Progenitor cell of endocrine pancreas (in vitro differentiated cells): ENCODE measurements at regions not wholly inside any gene's neighbourhood (a gene's known extent, or its start where the extent isn't known, plus 50 kb on each side); places are given as distances from the start of the nearest gene placed in this dataset.

Source experiments
- DNase-seq: peaks from one replicate; pipeline ENCODE4 v3.0.0; 2021; ENCODE audit warnings: low spot score; ENCODE audit not compliant: unreplicated experiment
- H3K27ac Mint-ChIP-seq: 2 replicates; pipeline ENCODE4 v1.8.0; 2021; ENCODE audit warnings: mild to moderate bottlenecking, moderate library complexity, mixed read lengths
- H3K27me3 Mint-ChIP-seq: 2 replicates; pipeline ENCODE4 v1.8.0; 2021; ENCODE audit warnings: mixed read lengths
- H3K36me3 Mint-ChIP-seq: 2 replicates; pipeline ENCODE4 v1.8.0; 2022; ENCODE audit warnings: mixed read lengths; ENCODE audit not compliant: insufficient read depth
- H3K4me1 Mint-ChIP-seq: 2 replicates; pipeline ENCODE4 v1.8.0; 2021; ENCODE audit warnings: low read depth, mixed read lengths
- H3K4me3 Mint-ChIP-seq: 2 replicates; pipeline ENCODE4 v1.8.0; 2021; ENCODE audit warnings: low read depth, mild to moderate bottlenecking, moderate library complexity, mixed read lengths
- H3K9me3 Mint-ChIP-seq: 2 replicates; pipeline ENCODE4 v1.8.0; 2021; ENCODE audit warnings: low read depth, mixed read lengths
- TF ChIP-seq, protein P1 (sequence below): fragments of 200-600 bp; sonication (generic); IDR thresholded peaks from one replicate; pipeline ENCODE4 v1.5.0; 2021; ENCODE audit warnings: antibody characterized with exemption, mild to moderate bottlenecking; ENCODE audit not compliant: unreplicated experiment

DNA sequence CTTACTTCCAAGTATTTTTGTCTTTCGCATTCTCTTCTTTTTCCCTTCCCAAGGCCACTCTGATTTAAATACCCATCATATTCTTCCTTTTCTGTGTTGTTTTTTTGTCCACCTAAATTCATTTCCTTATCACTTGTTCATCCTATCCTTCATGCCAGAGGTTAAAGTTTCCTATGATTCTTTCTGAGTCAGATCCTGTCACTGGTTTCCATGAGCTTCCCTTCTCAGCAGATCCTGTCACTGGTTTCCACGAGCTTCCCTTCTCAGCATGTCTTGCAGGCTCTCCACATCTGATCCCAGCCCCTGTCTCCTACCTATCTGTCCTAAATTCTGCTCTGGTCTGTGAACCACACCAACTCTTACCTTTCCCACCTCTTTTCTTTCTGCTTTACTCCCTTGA, 311.8 kb upstream of the RGS6 start:
- no peak for DNase-seq
- TF ChIP-seq, protein P1, sequence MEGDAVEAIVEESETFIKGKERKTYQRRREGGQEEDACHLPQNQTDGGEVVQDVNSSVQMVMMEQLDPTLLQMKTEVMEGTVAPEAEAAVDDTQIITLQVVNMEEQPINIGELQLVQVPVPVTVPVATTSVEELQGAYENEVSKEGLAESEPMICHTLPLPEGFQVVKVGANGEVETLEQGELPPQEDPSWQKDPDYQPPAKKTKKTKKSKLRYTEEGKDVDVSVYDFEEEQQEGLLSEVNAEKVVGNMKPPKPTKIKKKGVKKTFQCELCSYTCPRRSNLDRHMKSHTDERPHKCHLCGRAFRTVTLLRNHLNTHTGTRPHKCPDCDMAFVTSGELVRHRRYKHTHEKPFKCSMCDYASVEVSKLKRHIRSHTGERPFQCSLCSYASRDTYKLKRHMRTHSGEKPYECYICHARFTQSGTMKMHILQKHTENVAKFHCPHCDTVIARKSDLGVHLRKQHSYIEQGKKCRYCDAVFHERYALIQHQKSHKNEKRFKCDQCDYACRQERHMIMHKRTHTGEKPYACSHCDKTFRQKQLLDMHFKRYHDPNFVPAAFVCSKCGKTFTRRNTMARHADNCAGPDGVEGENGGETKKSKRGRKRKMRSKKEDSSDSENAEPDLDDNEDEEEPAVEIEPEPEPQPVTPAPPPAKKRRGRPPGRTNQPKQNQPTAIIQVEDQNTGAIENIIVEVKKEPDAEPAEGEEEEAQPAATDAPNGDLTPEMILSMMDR: no peak
- H3K36me3 Mint-ChIP-seq: peaks cover 15% of the 10 kb centered on the region
- H3K27me3 Mint-ChIP-seq: no peaks in the 10 kb centered on the region
- no peak overlapping the region for H3K27ac Mint-ChIP-seq
- no peaks in the 10 kb centered on the region for H3K9me3 Mint-ChIP-seq
- H3K4me3 Mint-ChIP-seq: no peak overlapping the region
- peaks cover 2% of the 10 kb centered on the region for H3K4me1 Mint-ChIP-seq

DNA sequence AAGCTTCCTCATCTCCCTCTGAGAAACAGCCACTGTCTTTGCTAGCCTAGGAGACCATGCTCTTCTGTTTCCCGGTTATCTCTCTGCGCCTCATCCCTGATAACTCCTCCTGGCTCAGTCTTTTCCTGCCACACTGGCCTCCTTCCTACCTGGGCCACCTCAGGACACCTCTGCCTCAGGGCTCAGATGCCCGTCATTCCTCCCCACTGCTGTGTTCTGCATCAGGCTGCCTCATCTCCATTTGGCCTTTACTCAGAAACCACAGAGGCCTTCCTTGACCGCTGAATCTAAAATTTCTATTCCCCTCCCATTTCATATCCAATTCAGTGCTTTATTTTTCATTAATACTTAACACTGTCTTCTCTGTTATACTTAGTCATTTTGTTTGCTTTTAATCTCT, 311.0 kb upstream of the RGS6 start:
- peaks cover 2% of the 10 kb centered on the region for H3K4me1 Mint-ChIP-seq
- no peaks in the 10 kb centered on the region for H3K27me3 Mint-ChIP-seq
- peaks cover 15% of the 10 kb centered on the region for H3K36me3 Mint-ChIP-seq
- no peak overlapping the region for H3K4me3 Mint-ChIP-seq
- no peaks in the 10 kb centered on the region for H3K9me3 Mint-ChIP-seq
- TF ChIP-seq, protein P1: no peak
- peak overlapping the region; percentile 10 for H3K27ac Mint-ChIP-seq
- DNase-seq: no peak

DNA sequence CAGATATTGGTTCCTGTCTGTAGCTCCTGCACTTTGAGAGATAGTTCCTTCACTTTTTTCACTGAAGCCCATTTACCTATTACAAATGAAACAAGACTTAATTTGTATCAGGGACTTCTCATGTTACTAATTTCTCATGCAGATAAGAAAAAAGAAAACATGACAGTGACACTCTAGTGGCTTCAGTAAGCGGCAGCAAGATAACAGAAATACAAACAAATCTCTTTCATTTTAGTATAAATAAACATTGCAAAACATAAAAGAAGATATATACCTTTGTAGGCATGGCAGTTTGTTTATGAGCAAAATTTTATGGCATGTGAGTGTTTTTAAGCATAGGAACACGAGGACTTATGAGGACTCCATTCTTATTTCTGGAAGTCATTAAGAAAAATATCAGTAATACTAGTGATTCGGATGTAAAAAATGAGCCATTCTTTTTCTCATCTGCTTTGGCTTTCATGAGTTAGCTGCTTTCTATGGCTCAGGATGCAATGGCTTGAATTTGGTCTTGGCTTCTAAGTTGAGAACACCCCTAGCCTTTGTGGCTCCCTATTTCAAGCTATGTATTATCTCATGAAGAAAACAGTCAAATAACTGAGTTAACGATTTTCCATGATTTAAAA, 310.1 kb upstream of the RGS6 start:
- Mint-ChIP-seq H3K9me3 (no peaks in the 10 kb centered on the region), H3K27me3 (no peaks in the 10 kb centered on the region), H3K4me3 (no peak overlapping the region), H3K36me3 (peaks cover 15% of the 10 kb centered on the region), H3K4me1 (peaks cover 2% of the 10 kb centered on the region), H3K27ac (no peak overlapping the region)
- TF ChIP-seq, protein P1: no peak
- no peak for DNase-seq

DNA sequence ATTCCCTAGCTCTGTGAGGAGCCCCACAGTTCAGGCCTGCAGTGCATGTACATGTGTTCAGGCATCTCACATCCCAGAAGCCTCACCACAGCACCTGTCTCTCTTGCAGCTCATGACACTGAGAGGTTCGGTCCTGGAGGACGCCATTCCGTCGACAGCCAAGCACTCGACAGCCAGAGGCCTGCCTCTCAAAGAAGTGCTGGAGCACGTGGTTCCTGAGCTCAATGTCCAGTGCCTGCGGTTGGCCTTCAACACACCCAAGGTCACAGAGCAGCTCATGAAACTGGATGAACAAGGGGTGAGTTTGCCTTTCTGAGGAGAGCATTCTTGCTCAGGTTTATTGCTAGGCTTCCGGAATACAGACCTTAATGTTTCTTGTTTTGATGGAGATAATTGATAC, 308.3 kb upstream of the RGS6 start:
- Mint-ChIP-seq H3K4me3 (no peak overlapping the region), H3K9me3 (no peaks in the 10 kb centered on the region), H3K27ac (no peak overlapping the region), H3K27me3 (no peaks in the 10 kb centered on the region), H3K4me1 (peaks cover 2% of the 10 kb centered on the region), H3K36me3 (peaks cover 19% of the 10 kb centered on the region)
- no peak for DNase-seq
- TF ChIP-seq, protein P1: no peak

DNA sequence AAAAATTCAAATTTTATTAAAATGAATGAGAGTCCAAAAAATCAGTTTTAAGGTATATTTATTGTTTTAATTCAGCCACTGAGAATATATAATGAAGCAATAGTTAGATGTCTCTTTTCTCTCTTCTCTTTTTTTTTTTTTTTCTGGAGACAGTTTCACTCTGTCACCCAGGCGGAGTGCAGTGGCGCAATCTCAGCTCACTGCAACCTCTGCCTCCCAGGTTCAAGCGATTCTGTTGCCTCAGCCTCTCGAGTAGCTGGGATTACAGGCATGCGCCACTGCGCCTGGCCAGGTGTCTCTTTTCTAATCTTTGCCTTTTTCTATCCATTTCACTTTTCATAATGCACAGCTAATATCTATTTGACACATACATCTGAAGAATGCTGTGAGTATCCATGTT, 307.1 kb upstream of the RGS6 start:
- Mint-ChIP-seq H3K36me3 (peaks cover 19% of the 10 kb centered on the region), H3K27ac (no peak overlapping the region), H3K27me3 (no peaks in the 10 kb centered on the region), H3K4me3 (no peak overlapping the region), H3K9me3 (no peaks in the 10 kb centered on the region), H3K4me1 (peaks cover 2% of the 10 kb centered on the region)
- DNase-seq: no peak
- TF ChIP-seq, protein P1: no peak
